ENCODE measurements at regions not wholly inside any gene's neighbourhood (a gene's known extent, or its start where the extent isn't known, plus 50 kb on each side); places are given as distances from the start of the nearest gene placed in this dataset.

- H3K36me3 ChIP-seq (ENCODE audit: control insufficient read depth in 2 of 2, extremely low read depth in 1 of 2, insufficient read depth in 2 of 2, low read length in 2 of 2): no peaks in the 10 kb centered on the region
- no peaks in the 10 kb centered on the region for H4K20me1 ChIP-seq (ENCODE audit: control insufficient read depth, extremely low read depth, insufficient read depth, low read length)
- H2AFZ ChIP-seq (ENCODE audit: control insufficient read depth, low read length): no peak overlapping the region
- no peak for TF ChIP-seq EZH2 (IDR thresholded peaks at IDR 0.05; ENCODE audit: low read length)
- TF ChIP-seq, protein P1, sequence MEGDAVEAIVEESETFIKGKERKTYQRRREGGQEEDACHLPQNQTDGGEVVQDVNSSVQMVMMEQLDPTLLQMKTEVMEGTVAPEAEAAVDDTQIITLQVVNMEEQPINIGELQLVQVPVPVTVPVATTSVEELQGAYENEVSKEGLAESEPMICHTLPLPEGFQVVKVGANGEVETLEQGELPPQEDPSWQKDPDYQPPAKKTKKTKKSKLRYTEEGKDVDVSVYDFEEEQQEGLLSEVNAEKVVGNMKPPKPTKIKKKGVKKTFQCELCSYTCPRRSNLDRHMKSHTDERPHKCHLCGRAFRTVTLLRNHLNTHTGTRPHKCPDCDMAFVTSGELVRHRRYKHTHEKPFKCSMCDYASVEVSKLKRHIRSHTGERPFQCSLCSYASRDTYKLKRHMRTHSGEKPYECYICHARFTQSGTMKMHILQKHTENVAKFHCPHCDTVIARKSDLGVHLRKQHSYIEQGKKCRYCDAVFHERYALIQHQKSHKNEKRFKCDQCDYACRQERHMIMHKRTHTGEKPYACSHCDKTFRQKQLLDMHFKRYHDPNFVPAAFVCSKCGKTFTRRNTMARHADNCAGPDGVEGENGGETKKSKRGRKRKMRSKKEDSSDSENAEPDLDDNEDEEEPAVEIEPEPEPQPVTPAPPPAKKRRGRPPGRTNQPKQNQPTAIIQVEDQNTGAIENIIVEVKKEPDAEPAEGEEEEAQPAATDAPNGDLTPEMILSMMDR (optimal IDR thresholded peaks at IDR 0.05 in 1 of 3, IDR thresholded peaks at IDR 0.05 in 1 of 3, conservative IDR thresholded peaks at IDR 0.05 in 1 of 3; ENCODE audit: extremely low read depth in 1 of 3, insufficient read depth in 2 of 3, low read length in 3 of 3): no peak
- DNase-seq (ENCODE audit: low read depth, low spot score) (no peak), FAIRE-seq (no peak)
- no peak overlapping the region for H3K4me2 ChIP-seq (ENCODE audit: control insufficient read depth, extremely low read depth, insufficient read depth, low read depth, low read length)
- H3K9me3 ChIP-seq (ENCODE audit: control insufficient read depth, low read depth, low read length): no peaks in the 10 kb centered on the region
- H3K27ac ChIP-seq (ENCODE audit: control insufficient read depth, insufficient read depth, low read length): no peak overlapping the region
- H3K4me1 ChIP-seq (ENCODE audit: control insufficient read depth, extremely low read depth, insufficient read depth, low read length): no peaks in the 10 kb centered on the region
- dilution Hi-C loops (cut with MboI; ENCODE audit: extremely low pct_ligation_motif_present, low sequenced_read_pairs): no loop called here
- H3K79me2 ChIP-seq (ENCODE audit: control insufficient read depth, insufficient read depth, low read length): no peaks in the 10 kb centered on the region
- no peak overlapping the region for H3K9ac ChIP-seq (ENCODE audit: control insufficient read depth, extremely low read depth, insufficient read depth, low read length)
- H3K9me1 ChIP-seq (ENCODE audit: control insufficient read depth, extremely low read depth, insufficient read depth, low read length): no peaks in the 10 kb centered on the region
- no peak overlapping the region for H3K4me3 ChIP-seq (ENCODE audit: control insufficient read depth in 2 of 3, extremely low read depth in 1 of 3, insufficient read depth in 2 of 3, low read depth in 1 of 3, low read length in 3 of 3)
- no peaks in the 10 kb centered on the region for H3K27me3 ChIP-seq (ENCODE audit: control insufficient read depth, extremely low read depth, insufficient read depth, low read length)
These were observed 179.4 kb upstream of the ALCAM start for GRCh38 chr3:105187344-105187743.

- H3K4me3 ChIP-seq (ENCODE audit: control insufficient read depth in 2 of 3, extremely low read depth in 1 of 3, insufficient read depth in 2 of 3, low read depth in 1 of 3, low read length in 3 of 3): no peak overlapping the region
- no peaks in the 10 kb centered on the region for H3K36me3 ChIP-seq (ENCODE audit: control insufficient read depth in 2 of 2, extremely low read depth in 1 of 2, insufficient read depth in 2 of 2, low read length in 2 of 2)
- H3K27ac ChIP-seq (ENCODE audit: control insufficient read depth, insufficient read depth, low read length): no peak overlapping the region
- H3K4me2 ChIP-seq (ENCODE audit: control insufficient read depth, extremely low read depth, insufficient read depth, low read depth, low read length): peak overlapping the region; percentile 30
- no peak for FAIRE-seq
- H3K9ac ChIP-seq (ENCODE audit: control insufficient read depth, extremely low read depth, insufficient read depth, low read length): no peak overlapping the region
- no peaks in the 10 kb centered on the region for H4K20me1 ChIP-seq (ENCODE audit: control insufficient read depth, extremely low read depth, insufficient read depth, low read length)
- H3K4me1 ChIP-seq (ENCODE audit: control insufficient read depth, extremely low read depth, insufficient read depth, low read length): peaks cover 3% of the 10 kb centered on the region
- TF ChIP-seq, protein P1 (optimal IDR thresholded peaks at IDR 0.05 in 1 of 3, IDR thresholded peaks at IDR 0.05 in 1 of 3, conservative IDR thresholded peaks at IDR 0.05 in 1 of 3; ENCODE audit: extremely low read depth in 1 of 3, insufficient read depth in 2 of 3, low read length in 3 of 3): no peak
- TF ChIP-seq EZH2 (IDR thresholded peaks at IDR 0.05; ENCODE audit: low read length): no peak
- H2AFZ ChIP-seq (ENCODE audit: control insufficient read depth, low read length): peak overlapping the region; percentile 17
- dilution Hi-C loops (cut with MboI; ENCODE audit: extremely low pct_ligation_motif_present, low sequenced_read_pairs): no loop called here
- no peak for DNase-seq (ENCODE audit: low read depth, low spot score)
- no peaks in the 10 kb centered on the region for H3K9me1 ChIP-seq (ENCODE audit: control insufficient read depth, extremely low read depth, insufficient read depth, low read length)
- no peaks in the 10 kb centered on the region for H3K27me3 ChIP-seq (ENCODE audit: control insufficient read depth, extremely low read depth, insufficient read depth, low read length)
- no peaks in the 10 kb centered on the region for H3K9me3 ChIP-seq (ENCODE audit: control insufficient read depth, low read depth, low read length)
- H3K79me2 ChIP-seq (ENCODE audit: control insufficient read depth, insufficient read depth, low read length): no peaks in the 10 kb centered on the region
These were observed 171.4 kb upstream of the ALCAM start for GRCh38 chr3:105195260-105195659.
